Stomach (tissue), 8 donors: ENCODE measurements at regions not wholly inside any gene's neighbourhood (a gene's known extent, or its start where the extent isn't known, plus 50 kb on each side); places are given as distances from the start of the nearest gene placed in this dataset.

ENCODE experiments used
- DNase-seq, 2 donors: peaks; one replicate each; pipeline versions ENCODE4 v3.0.0 to v3.0.0-alpha.2; 2013 to 2019
- H3K27ac ChIP-seq, 5 donors: fragments of 200-600 bp in 4 of 5; sonication (generic) in 4 of 5; one replicate each; pipeline ENCODE4 v1.5.1; 2013 to 2019; ENCODE audit warnings: mild to moderate bottlenecking in 1 of 5, moderate library complexity in 1 of 5
- H3K27me3 ChIP-seq, 3 donors: fragments of 200-600 bp; sonication (generic); one replicate each; pipeline ENCODE4 v1.5.1; 2017 to 2019; ENCODE audit warnings: mixed run types in 1 of 3
- H3K36me3 ChIP-seq, 4 donors: fragments of 200-600 bp; sonication (generic); 1 replicate in 3 of 4; 2 replicates in 1 of 4; pipeline ENCODE4 v1.5.1; 2016 to 2019
- H3K4me1 ChIP-seq, 4 donors: fragments of 200-600 bp; sonication (generic); one replicate each; pipeline ENCODE4 v1.5.1; 2016 to 2019
- H3K4me3 ChIP-seq, 4 donors: fragments of 200-600 bp; sonication (generic) in 3 of 4; one replicate each; pipeline ENCODE4 v1.5.1; 2016 to 2019; ENCODE audit warnings: mild to moderate bottlenecking in 1 of 4
- H3K9me3 ChIP-seq, 4 donors: fragments of 200-600 bp; sonication (generic); one replicate each; pipeline ENCODE4 v1.5.1; 2016 to 2019
- EP300 ChIP-seq: sonication (generic); formaldehyde crosslinking; IDR thresholded peaks from one replicate; pipeline ENCODE4 v1.6.1; 2017; ENCODE audit warnings: antibody characterized with exemption
- POLR2A ChIP-seq, 4 donors: fragments of 450-650 bp; IDR thresholded peaks; one replicate each; pipeline ENCODE4 v1.6.1; 2016; ENCODE audit warnings: antibody characterized with exemption in 4 of 4, control low read depth in 2 of 4, mild to moderate bottlenecking in 1 of 4, moderate library complexity in 1 of 4
- POLR2AphosphoS5 ChIP-seq, 3 donors: sonication (generic); formaldehyde crosslinking; IDR thresholded peaks; one replicate each; pipeline ENCODE4 v1.6.1; 2016; ENCODE audit warnings: antibody characterized with exemption in 3 of 3
- WGBS, 5 donors: extraction: QIAGEN DNeasy Blood & Tissue Kit in 3 of 5; methylation state at CpG; one replicate each; pipeline versions ENCODE4 v1.1.5 to v1.1.7; 2013 to 2018; 5-methylcytosine and 5-hydroxymethylcytosine counted together
- intact Hi-C: fragments of 100-400 bp; cut with DNase I; formaldehyde crosslinking; loops from one replicate; pipeline ENCODE4 v1.15.1; 2023; ENCODE audit warnings: low total_unique reads
- TF ChIP-seq, protein P1 (sequence below), 7 experiments: fragments of 450-650 bp in 4 of 7; fragments of 200-600 bp in 3 of 7; sonication (generic) in 3 of 7; IDR thresholded peaks; one replicate each; pipeline ENCODE4 v1.5.1; 2016 to 2019; ENCODE audit warnings: antibody characterized with exemption in 7 of 7, control low read depth in 2 of 7, mild to moderate bottlenecking in 1 of 7
- donor health status: healthy with polysubstance abuse.
- donor health status: Bipolar disorder and iron deficiency.
- donor health status: healthy.

DNA sequence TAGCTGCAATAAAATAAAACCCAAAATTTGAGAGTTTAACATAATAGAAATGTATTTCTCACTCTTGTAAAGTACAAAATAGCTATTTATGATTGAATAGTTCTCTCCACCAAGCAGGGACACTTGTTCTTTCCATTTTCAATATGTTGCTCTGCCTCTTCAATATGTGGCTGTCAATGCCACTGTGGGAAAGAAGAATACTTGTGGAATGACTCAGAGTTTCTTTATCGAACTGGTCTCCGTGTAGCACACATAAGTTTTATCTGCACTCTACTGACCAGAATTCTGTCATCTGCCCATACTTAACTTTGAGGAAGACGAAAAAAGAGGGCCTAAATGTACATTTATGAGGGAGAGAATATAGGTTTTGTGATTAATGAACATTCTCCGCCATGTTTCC, 256.9 kb downstream of the ATXN7L3B start:
- DNase-seq = no peak
- TF ChIP-seq, protein P1, sequence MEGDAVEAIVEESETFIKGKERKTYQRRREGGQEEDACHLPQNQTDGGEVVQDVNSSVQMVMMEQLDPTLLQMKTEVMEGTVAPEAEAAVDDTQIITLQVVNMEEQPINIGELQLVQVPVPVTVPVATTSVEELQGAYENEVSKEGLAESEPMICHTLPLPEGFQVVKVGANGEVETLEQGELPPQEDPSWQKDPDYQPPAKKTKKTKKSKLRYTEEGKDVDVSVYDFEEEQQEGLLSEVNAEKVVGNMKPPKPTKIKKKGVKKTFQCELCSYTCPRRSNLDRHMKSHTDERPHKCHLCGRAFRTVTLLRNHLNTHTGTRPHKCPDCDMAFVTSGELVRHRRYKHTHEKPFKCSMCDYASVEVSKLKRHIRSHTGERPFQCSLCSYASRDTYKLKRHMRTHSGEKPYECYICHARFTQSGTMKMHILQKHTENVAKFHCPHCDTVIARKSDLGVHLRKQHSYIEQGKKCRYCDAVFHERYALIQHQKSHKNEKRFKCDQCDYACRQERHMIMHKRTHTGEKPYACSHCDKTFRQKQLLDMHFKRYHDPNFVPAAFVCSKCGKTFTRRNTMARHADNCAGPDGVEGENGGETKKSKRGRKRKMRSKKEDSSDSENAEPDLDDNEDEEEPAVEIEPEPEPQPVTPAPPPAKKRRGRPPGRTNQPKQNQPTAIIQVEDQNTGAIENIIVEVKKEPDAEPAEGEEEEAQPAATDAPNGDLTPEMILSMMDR (IDR thresholded peaks at IDR 0.05) = no peak
- TF ChIP-seq POLR2A (IDR thresholded peaks at IDR 0.05) (no peak), POLR2AphosphoS5 (IDR thresholded peaks at IDR 0.05) (no peak), EP300 (no peak)
- H3K4me3 ChIP-seq = no peak overlapping the region
- no peaks in the 10 kb centered on the region for H3K9me3 ChIP-seq
- WGBS, 5 donors = 70 to 74% (median 72%) methylated on average over 4 of the region's 4 CpGs
- no peaks in the 10 kb centered on the region for H3K36me3 ChIP-seq
- no peaks in the 10 kb centered on the region for H3K4me1 ChIP-seq
- H3K27ac ChIP-seq = no peak overlapping the region
- intact Hi-C loops = no loop called here
- H3K27me3 ChIP-seq = no peaks in the 10 kb centered on the region

DNA sequence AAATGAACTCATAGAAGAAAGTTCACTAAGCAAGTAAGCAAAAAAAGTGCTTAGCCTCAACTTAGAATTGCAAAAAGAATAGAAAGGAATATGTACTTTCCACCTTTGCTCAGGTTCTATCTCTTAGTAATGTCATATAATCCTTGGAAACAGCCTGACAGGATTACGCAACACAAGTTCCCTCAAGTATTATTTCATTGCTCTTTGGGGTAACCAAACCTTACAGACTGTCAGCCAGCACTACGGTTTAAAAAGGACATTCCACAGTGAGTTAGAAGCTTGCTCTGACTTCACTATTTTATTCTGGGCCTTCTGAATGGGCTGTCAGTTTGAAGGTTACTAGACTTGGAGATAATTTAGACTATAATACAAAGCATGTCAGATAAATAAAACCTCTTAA, 264.0 kb downstream of the ATXN7L3B start:
- intact Hi-C loops = no loop called here
- Histone ChIP-seq H3K27ac (no peak overlapping the region), H3K27me3 (no peaks in the 10 kb centered on the region), H3K36me3 (no peaks in the 10 kb centered on the region), H3K4me1 (no peaks in the 10 kb centered on the region), H3K4me3 (no peak overlapping the region), H3K9me3 (no peaks in the 10 kb centered on the region)
- 64 to 73% (median 68%) methylated on average over 2 of the region's 2 CpGs for WGBS, 5 donors
- DNase-seq = no peak
- TF ChIP-seq EP300 (no peak), POLR2AphosphoS5 (IDR thresholded peaks at IDR 0.05) (no peak), POLR2A (IDR thresholded peaks at IDR 0.05) (no peak)
- TF ChIP-seq, protein P1 (IDR thresholded peaks at IDR 0.05) = no peak

DNA sequence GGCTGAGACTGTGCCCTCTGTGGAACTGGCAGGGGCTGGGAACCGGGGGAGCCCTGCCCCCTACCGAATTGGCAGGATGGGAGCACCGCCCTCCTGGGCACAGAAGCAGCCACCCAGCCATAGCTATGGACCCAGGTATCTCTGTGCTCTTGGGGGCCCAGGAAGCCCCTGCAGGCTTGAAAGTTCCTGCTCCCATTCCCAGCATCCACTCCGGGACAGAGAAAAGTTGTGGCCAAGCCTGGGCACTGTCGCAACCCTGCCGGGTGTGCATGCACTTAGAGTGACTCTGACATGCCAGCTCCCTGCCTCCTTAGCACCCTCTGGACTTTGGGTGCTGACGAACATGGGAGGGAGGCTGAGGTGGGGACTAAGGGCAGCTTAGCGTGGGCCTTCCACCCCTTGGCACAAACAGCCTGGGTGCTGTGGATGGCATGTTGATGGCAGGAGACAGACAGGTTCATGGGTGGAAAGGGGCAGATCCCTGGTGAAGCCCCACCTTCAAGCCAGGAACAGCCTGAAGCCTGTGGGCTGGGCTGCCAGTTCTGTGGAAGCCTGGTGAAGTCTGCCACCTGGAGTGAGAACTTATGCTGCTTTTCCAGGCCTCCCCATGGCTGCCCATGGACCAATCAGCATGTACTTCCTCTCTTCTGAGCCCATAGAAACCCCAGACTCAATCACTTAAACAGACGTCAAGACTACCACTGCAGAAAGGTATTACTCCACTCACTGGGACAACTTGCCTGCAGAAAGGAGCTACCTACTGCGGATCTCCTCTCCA, 279.0 kb downstream of the ATXN7L3B start:
- Histone ChIP-seq H3K36me3 (no peaks in the 10 kb centered on the region), H3K27ac (no peak overlapping the region), H3K4me1 (no peaks in the 10 kb centered on the region), H3K4me3 (no peak overlapping the region), H3K9me3 (peaks cover 0 to 10% (median 6%) of the 10 kb centered on the region in 4 donors), H3K27me3 (no peaks in the 10 kb centered on the region)
- intact Hi-C loops = no loop called here
- 86 to 93% (median 92%) methylated on average over 4 to 10 of the region's 10 CpGs for WGBS, 5 donors
- DNase-seq = no peak
- TF ChIP-seq EP300 = no peak
- no peak for TF ChIP-seq POLR2A (IDR thresholded peaks at IDR 0.05)
- no peak for TF ChIP-seq POLR2AphosphoS5 (IDR thresholded peaks at IDR 0.05)
- TF ChIP-seq, protein P1 (IDR thresholded peaks at IDR 0.05) = no peak

DNA sequence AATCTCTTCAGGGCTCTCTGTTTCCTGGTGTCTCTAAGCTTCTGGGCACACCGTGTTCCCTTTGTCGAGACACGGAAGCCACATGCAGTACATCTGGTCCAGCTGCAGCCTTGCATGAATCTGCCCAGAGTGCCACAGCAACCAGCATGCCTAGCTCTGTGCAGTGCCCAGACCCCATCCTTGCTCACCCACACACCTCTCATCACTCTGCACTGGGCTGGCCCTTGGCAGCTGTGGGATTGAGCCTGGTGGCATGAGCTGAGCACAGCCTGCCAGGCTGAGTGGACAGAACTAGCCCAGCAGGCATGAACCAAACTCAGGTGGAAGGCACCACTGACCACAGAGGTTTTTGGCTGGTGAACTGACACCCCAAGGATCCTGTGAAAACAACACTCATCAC, 279.9 kb downstream of the ATXN7L3B start:
- DNase-seq = no peak
- 88 to 97% (median 95%) methylated on average over 3 of the region's 3 CpGs for WGBS, 5 donors
- Histone ChIP-seq H3K27me3 (no peaks in the 10 kb centered on the region), H3K9me3 (peaks cover 0 to 10% (median 6%) of the 10 kb centered on the region in 4 donors), H3K27ac (no peak overlapping the region), H3K4me1 (no peaks in the 10 kb centered on the region), H3K36me3 (no peaks in the 10 kb centered on the region), H3K4me3 (no peak overlapping the region)
- TF ChIP-seq EP300 (no peak), POLR2A (IDR thresholded peaks at IDR 0.05) (no peak), POLR2AphosphoS5 (IDR thresholded peaks at IDR 0.05) (no peak)
- TF ChIP-seq, protein P1 (IDR thresholded peaks at IDR 0.05) = no peak
- intact Hi-C loops = no loop called here
